ENCODE measurements at regions not wholly inside any gene's neighbourhood (a gene's known extent, or its start where the extent isn't known, plus 50 kb on each side); places are given as distances from the start of the nearest gene placed in this dataset.
"Not testable (repeated sequence)": the region's sequence is repeated elsewhere in the genome, so short reads cannot be mapped to it uniquely, and the experiment has no call there.

GRCh38 chr19:28301463-28301862 is 911.5 kb downstream of the UQCRFS1 start:
- peaks cover 0 to 13% (median 8%) of the 10 kb centered on the region in 8 donors for H3K9me3 Mint-ChIP-seq
- intact Hi-C loops (cut with micrococcal nuclease) = no loop called here
- no peak overlapping the region for H3K27ac Mint-ChIP-seq
- Histone ChIP-seq H3K36me3 (ENCODE audit: insufficient read depth, low read length) (no peaks in the 10 kb centered on the region), H3K27ac (ENCODE audit: low read depth, low read length) (no peak overlapping the region), H3K4me3 (ENCODE audit: low read length in 2 of 2) (no peak overlapping the region), H3K4me1 (ENCODE audit: insufficient read depth, low read length) (no peaks in the 10 kb centered on the region), H3K9me3 (ENCODE audit: control insufficient read depth in 1 of 2, low read length in 2 of 2) (no peaks in the 10 kb centered on the region), H3K27me3 (ENCODE audit: insufficient read depth, low read length) (no peaks in the 10 kb centered on the region)
- no peaks in the 10 kb centered on the region for H3K4me1 Mint-ChIP-seq
- no peak overlapping the region for H3K4me3 Mint-ChIP-seq
- H3K36me3 Mint-ChIP-seq = no peaks in the 10 kb centered on the region
- POLR2A ChIA-PET (ENCODE audit: partially characterized antibody) = no interaction called here
- DNase-seq = no peak
- H3K27me3 Mint-ChIP-seq = no peaks in the 10 kb centered on the region
- CTCF ChIA-PET (ENCODE audit: partially characterized antibody) = no interaction called here

- no peaks in the 10 kb centered on the region for H3K27me3 Mint-ChIP-seq
- no peak overlapping the region for H3K4me3 ChIP-seq (ENCODE audit: low read length in 2 of 2)
- no peak for DNase-seq
- H3K9me3 ChIP-seq (ENCODE audit: control insufficient read depth in 1 of 2, low read length in 2 of 2) = no peaks in the 10 kb centered on the region
- peaks cover 0 to 16% (median 10%) of the 10 kb centered on the region in 8 donors for H3K9me3 Mint-ChIP-seq
- ChIA-PET POLR2A (ENCODE audit: partially characterized antibody) (no interaction called here), CTCF (ENCODE audit: partially characterized antibody) (no interaction called here)
- no peaks in the 10 kb centered on the region for H3K4me1 Mint-ChIP-seq
- H3K27ac ChIP-seq (ENCODE audit: low read depth, low read length) = no peak overlapping the region
- no peaks in the 10 kb centered on the region for H3K27me3 ChIP-seq (ENCODE audit: insufficient read depth, low read length)
- H3K36me3 Mint-ChIP-seq = no peaks in the 10 kb centered on the region
- no peaks in the 10 kb centered on the region for H3K4me1 ChIP-seq (ENCODE audit: insufficient read depth, low read length)
- intact Hi-C loops (cut with micrococcal nuclease) = no loop called here
- no peak overlapping the region for H3K4me3 Mint-ChIP-seq
- no peaks in the 10 kb centered on the region for H3K36me3 ChIP-seq (ENCODE audit: insufficient read depth, low read length)
- no peak overlapping the region for H3K27ac Mint-ChIP-seq
Measured at GRCh38 chr19:28299649-28300048, 913.3 kb downstream of the UQCRFS1 start.

- DNase-seq = no peak
- Histone ChIP-seq H3K4me3 (ENCODE audit: low read length in 2 of 2) (no peak overlapping the region), H3K4me1 (ENCODE audit: insufficient read depth, low read length) (no peaks in the 10 kb centered on the region), H3K36me3 (ENCODE audit: insufficient read depth, low read length) (no peaks in the 10 kb centered on the region), H3K9me3 (ENCODE audit: control insufficient read depth in 1 of 2, low read length in 2 of 2) (no peaks in the 10 kb centered on the region), H3K27ac (ENCODE audit: low read depth, low read length) (no peak overlapping the region), H3K27me3 (ENCODE audit: insufficient read depth, low read length) (no peaks in the 10 kb centered on the region)
- CTCF ChIA-PET (ENCODE audit: partially characterized antibody) = no interaction called here
- POLR2A ChIA-PET (ENCODE audit: partially characterized antibody) = no interaction called here
- H3K27ac Mint-ChIP-seq = no peak overlapping the region
- no peaks in the 10 kb centered on the region for H3K36me3 Mint-ChIP-seq
- H3K4me1 Mint-ChIP-seq = no peaks in the 10 kb centered on the region
- intact Hi-C loops (cut with micrococcal nuclease) = no loop called here
- no peak overlapping the region for H3K4me3 Mint-ChIP-seq
- peaks cover 0 to 21% (median 5%) of the 10 kb centered on the region in 8 donors for H3K9me3 Mint-ChIP-seq
- H3K27me3 Mint-ChIP-seq = no peaks in the 10 kb centered on the region
Measured at GRCh38 chr19:28297586-28298157, 915.3 kb downstream of the UQCRFS1 start.

- ChIA-PET POLR2A (ENCODE audit: partially characterized antibody) (no interaction called here), CTCF (ENCODE audit: partially characterized antibody) (no interaction called here)
- H3K9me3 Mint-ChIP-seq = peaks cover 0 to 21% (median 7%) of the 10 kb centered on the region in 8 donors
- H3K36me3 ChIP-seq (ENCODE audit: insufficient read depth, low read length) = no peaks in the 10 kb centered on the region
- intact Hi-C loops (cut with micrococcal nuclease) = no loop called here
- no peaks in the 10 kb centered on the region for H3K9me3 ChIP-seq (ENCODE audit: control insufficient read depth in 1 of 2, low read length in 2 of 2)
- H3K4me1 ChIP-seq (ENCODE audit: insufficient read depth, low read length) = no peaks in the 10 kb centered on the region
- no peak overlapping the region for H3K27ac ChIP-seq (ENCODE audit: low read depth, low read length)
- no peaks in the 10 kb centered on the region for H3K27me3 Mint-ChIP-seq
- H3K27me3 ChIP-seq (ENCODE audit: insufficient read depth, low read length) = no peaks in the 10 kb centered on the region
- H3K36me3 Mint-ChIP-seq = no peaks in the 10 kb centered on the region
- H3K4me3 ChIP-seq (ENCODE audit: low read length in 2 of 2) = no peak overlapping the region
- no peak overlapping the region for H3K4me3 Mint-ChIP-seq
- no peak for DNase-seq
- H3K4me1 Mint-ChIP-seq = no peaks in the 10 kb centered on the region
- no peak overlapping the region for H3K27ac Mint-ChIP-seq
Measured at GRCh38 chr19:28297036-28297435, 915.9 kb downstream of the UQCRFS1 start.

GRCh38 chr19:28296506-28296905 is 916.4 kb downstream of the UQCRFS1 start:
- Histone ChIP-seq H3K9me3 (ENCODE audit: control insufficient read depth in 1 of 2, low read length in 2 of 2) (no peaks in the 10 kb centered on the region), H3K36me3 (ENCODE audit: insufficient read depth, low read length) (no peaks in the 10 kb centered on the region), H3K27me3 (ENCODE audit: insufficient read depth, low read length) (no peaks in the 10 kb centered on the region), H3K27ac (ENCODE audit: low read depth, low read length) (no peak overlapping the region), H3K4me1 (ENCODE audit: insufficient read depth, low read length) (no peaks in the 10 kb centered on the region), H3K4me3 (ENCODE audit: low read length in 2 of 2) (no peak overlapping the region)
- Mint-ChIP-seq H3K36me3 (no peaks in the 10 kb centered on the region), H3K4me1 (no peaks in the 10 kb centered on the region), H3K27me3 (no peaks in the 10 kb centered on the region), H3K9me3 (peaks cover 0 to 21% (median 8%) of the 10 kb centered on the region in 8 donors), H3K27ac (no peak overlapping the region), H3K4me3 (no peak overlapping the region)
- CTCF ChIA-PET (ENCODE audit: partially characterized antibody) = no interaction called here
- no peak for DNase-seq
- POLR2A ChIA-PET (ENCODE audit: partially characterized antibody) = no interaction called here
- intact Hi-C loops (cut with micrococcal nuclease) = no loop called here

- H3K9me3 ChIP-seq (ENCODE audit: control insufficient read depth in 1 of 2, low read length in 2 of 2); intact Hi-C loops (cut with micrococcal nuclease); H3K4me1 Mint-ChIP-seq; POLR2A ChIA-PET (ENCODE audit: partially characterized antibody); H3K27me3 ChIP-seq (ENCODE audit: insufficient read depth, low read length); H3K4me3 ChIP-seq (ENCODE audit: low read length in 2 of 2); H3K36me3 Mint-ChIP-seq; H3K36me3 ChIP-seq (ENCODE audit: insufficient read depth, low read length); H3K27ac ChIP-seq (ENCODE audit: low read depth, low read length); H3K27me3 Mint-ChIP-seq; H3K4me1 ChIP-seq (ENCODE audit: insufficient read depth, low read length); CTCF ChIA-PET (ENCODE audit: partially characterized antibody); DNase-seq; H3K27ac Mint-ChIP-seq; H3K4me3 Mint-ChIP-seq: not testable (repeated sequence)
- H3K9me3 Mint-ChIP-seq = peaks cover 0 to 23% (median 8%) of the 10 kb centered on the region in 8 donors
Measured at GRCh38 chr19:28294975-28295374, 918.0 kb downstream of the UQCRFS1 start.

GRCh38 chr19:28294395-28294794 is 918.6 kb downstream of the UQCRFS1 start:
- POLR2A ChIA-PET (ENCODE audit: partially characterized antibody) = no interaction called here
- CTCF ChIA-PET (ENCODE audit: partially characterized antibody) = no interaction called here
- Histone ChIP-seq H3K27ac (ENCODE audit: low read depth, low read length) (no peak overlapping the region), H3K4me3 (ENCODE audit: low read length in 2 of 2) (no peak overlapping the region), H3K27me3 (ENCODE audit: insufficient read depth, low read length) (no peaks in the 10 kb centered on the region), H3K9me3 (ENCODE audit: control insufficient read depth in 1 of 2, low read length in 2 of 2) (no peaks in the 10 kb centered on the region), H3K36me3 (ENCODE audit: insufficient read depth, low read length) (no peaks in the 10 kb centered on the region), H3K4me1 (ENCODE audit: insufficient read depth, low read length) (no peaks in the 10 kb centered on the region)
- Mint-ChIP-seq H3K27me3 (no peaks in the 10 kb centered on the region), H3K27ac (no peak overlapping the region), H3K4me1 (no peaks in the 10 kb centered on the region), H3K36me3 (no peaks in the 10 kb centered on the region), H3K4me3 (no peak overlapping the region), H3K9me3 (peaks cover 0 to 23% (median 8%) of the 10 kb centered on the region in 8 donors)
- DNase-seq = no peak
- intact Hi-C loops (cut with micrococcal nuclease) = no loop called here

GRCh38 chr19:28293685-28294084 is 919.3 kb downstream of the UQCRFS1 start:
- H3K9me3 Mint-ChIP-seq = peaks cover 0 to 23% (median 8%) of the 10 kb centered on the region in 8 donors
- H3K4me3 Mint-ChIP-seq = no peak overlapping the region
- intact Hi-C loops (cut with micrococcal nuclease) = no loop called here
- Histone ChIP-seq H3K27ac (ENCODE audit: low read depth, low read length) (no peak overlapping the region), H3K4me3 (ENCODE audit: low read length in 2 of 2) (no peak overlapping the region), H3K36me3 (ENCODE audit: insufficient read depth, low read length) (no peaks in the 10 kb centered on the region), H3K4me1 (ENCODE audit: insufficient read depth, low read length) (no peaks in the 10 kb centered on the region), H3K9me3 (ENCODE audit: control insufficient read depth in 1 of 2, low read length in 2 of 2) (no peaks in the 10 kb centered on the region), H3K27me3 (ENCODE audit: insufficient read depth, low read length) (no peaks in the 10 kb centered on the region)
- H3K27me3 Mint-ChIP-seq = no peaks in the 10 kb centered on the region
- no peaks in the 10 kb centered on the region for H3K36me3 Mint-ChIP-seq
- POLR2A ChIA-PET (ENCODE audit: partially characterized antibody) = no interaction called here
- CTCF ChIA-PET (ENCODE audit: partially characterized antibody) = no interaction called here
- no peak overlapping the region for H3K27ac Mint-ChIP-seq
- no peaks in the 10 kb centered on the region for H3K4me1 Mint-ChIP-seq
- no peak for DNase-seq
